ENCODE measurements at regions not wholly inside any gene's neighbourhood (a gene's known extent, or its start where the extent isn't known, plus 50 kb on each side); places are given as distances from the start of the nearest gene placed in this dataset.

DNA sequence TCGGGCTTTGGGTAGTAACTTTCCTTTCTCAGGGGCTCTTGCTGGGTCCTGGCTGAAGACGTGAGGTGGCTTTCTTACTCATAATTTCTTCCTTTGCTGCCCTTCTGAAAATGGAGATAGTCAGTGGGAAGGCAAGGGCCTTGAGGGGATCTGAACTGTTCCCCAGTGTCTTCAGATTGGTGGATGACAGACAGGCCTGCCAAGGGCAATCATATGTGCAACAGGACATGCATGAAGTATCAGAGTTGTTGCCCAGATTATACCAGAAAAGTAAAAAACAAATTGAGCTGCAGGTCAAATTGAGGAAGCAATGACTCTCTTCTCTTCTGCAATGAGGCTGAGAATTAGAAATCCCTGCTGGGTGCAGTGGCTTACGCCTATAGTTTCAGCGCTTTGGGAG, 71.6 kb upstream of the PAX1 start:
- dilution Hi-C loops (cut with HindIII; ENCODE audit: low sequenced_read_pairs, unreplicated experiment) = no loop called here
- Histone ChIP-seq H4K91ac (ENCODE audit: insufficient read depth, low read depth, low read length) (no peak overlapping the region), H3K9me1 (ENCODE audit: insufficient read depth, low read length) (no peaks in the 10 kb centered on the region), H2AK5ac (ENCODE audit: low read depth, low read length) (no peak overlapping the region), H3K14ac (replicated peaks; ENCODE audit: low read depth, low read length) (no peak overlapping the region), H3K36me3 (ENCODE audit: control insufficient read depth, insufficient read depth, low read length) (no peaks in the 10 kb centered on the region), H2BK20ac (ENCODE audit: low read depth, low read length) (no peak overlapping the region), H2AFZ (replicated peaks; ENCODE audit: low read length, poor library complexity) (no peak overlapping the region), H3K4me3 (ENCODE audit: insufficient read depth, low read depth, low read length) (no peak overlapping the region), H2AK9ac (replicated peaks; ENCODE audit: low read depth, low read length, poor library complexity) (no peak overlapping the region), H2BK15ac (ENCODE audit: low read depth, low read length) (no peak overlapping the region), H3K56ac (ENCODE audit: extremely low read depth, insufficient read depth, low read length) (no peak overlapping the region), H3K4me2 (ENCODE audit: low read depth, low read length) (no peak overlapping the region), H3K18ac (ENCODE audit: low read depth, low read length) (no peak overlapping the region), H2BK5ac (ENCODE audit: low read depth, low read length, poor library complexity, severe bottlenecking) (no peak overlapping the region), H4K20me1 (ENCODE audit: insufficient read depth, low read length) (no peaks in the 10 kb centered on the region), H3K79me1 (ENCODE audit: low read depth in 1 of 2, low read length in 2 of 2) (no peaks in the 10 kb centered on the region), H3K27ac (ENCODE audit: insufficient read depth, low read length) (no peak overlapping the region), H3K9me3 (ENCODE audit: control insufficient read depth, insufficient read depth, low read length) (peaks cover 20% of the 10 kb centered on the region), H3K4me1 (ENCODE audit: control insufficient read depth, insufficient read depth, low read length) (no peaks in the 10 kb centered on the region), H3K9ac (ENCODE audit: low read depth, low read length) (no peak overlapping the region), H4K8ac (ENCODE audit: low read depth in 2 of 2, low read length in 2 of 2) (no peak overlapping the region), H3K27me3 (ENCODE audit: control insufficient read depth, insufficient read depth, low read length) (no peaks in the 10 kb centered on the region), H3K23ac (ENCODE audit: low read depth, low read length) (no peak overlapping the region), H4K5ac (ENCODE audit: low read depth, low read length) (no peak overlapping the region), H3K4ac (ENCODE audit: low read depth, low read length) (no peak overlapping the region), H2BK120ac (ENCODE audit: low read depth, low read length) (no peak overlapping the region)
- no peak for ATAC-seq (ENCODE audit: low read depth)
- no peak for DNase-seq
- POLR2A ChIA-PET (ENCODE audit: unreplicated experiment) = no interaction called here
- intact Hi-C loops (cut with micrococcal nuclease) = no loop called here
- CTCF ChIA-PET = no interaction called here
- BruUV-seq (replicated peaks) = no TSS peak
- in situ Hi-C loops (cut with MboI; ENCODE audit: low sequenced_read_pairs) = no loop called here
- WGBS, 2 experiments (ENCODE audit: extremely low coverage in 2 of 2, insufficient read length in 1 of 2) = no CpG with 5 or more reads among the region's 4 CpGs
- no peak for TF ChIP-seq ELK1 (IDR thresholded peaks at IDR 0.05; ENCODE audit: borderline replicate concordance, low read depth, low read length)
- TF ChIP-seq, protein P1, sequence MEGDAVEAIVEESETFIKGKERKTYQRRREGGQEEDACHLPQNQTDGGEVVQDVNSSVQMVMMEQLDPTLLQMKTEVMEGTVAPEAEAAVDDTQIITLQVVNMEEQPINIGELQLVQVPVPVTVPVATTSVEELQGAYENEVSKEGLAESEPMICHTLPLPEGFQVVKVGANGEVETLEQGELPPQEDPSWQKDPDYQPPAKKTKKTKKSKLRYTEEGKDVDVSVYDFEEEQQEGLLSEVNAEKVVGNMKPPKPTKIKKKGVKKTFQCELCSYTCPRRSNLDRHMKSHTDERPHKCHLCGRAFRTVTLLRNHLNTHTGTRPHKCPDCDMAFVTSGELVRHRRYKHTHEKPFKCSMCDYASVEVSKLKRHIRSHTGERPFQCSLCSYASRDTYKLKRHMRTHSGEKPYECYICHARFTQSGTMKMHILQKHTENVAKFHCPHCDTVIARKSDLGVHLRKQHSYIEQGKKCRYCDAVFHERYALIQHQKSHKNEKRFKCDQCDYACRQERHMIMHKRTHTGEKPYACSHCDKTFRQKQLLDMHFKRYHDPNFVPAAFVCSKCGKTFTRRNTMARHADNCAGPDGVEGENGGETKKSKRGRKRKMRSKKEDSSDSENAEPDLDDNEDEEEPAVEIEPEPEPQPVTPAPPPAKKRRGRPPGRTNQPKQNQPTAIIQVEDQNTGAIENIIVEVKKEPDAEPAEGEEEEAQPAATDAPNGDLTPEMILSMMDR (conservative IDR thresholded peaks at IDR 0.05; ENCODE audit: low read depth, low read length) = no peak
- no peak for TF ChIP-seq RCOR1 (IDR thresholded peaks at IDR 0.05; ENCODE audit: insufficient replicate concordance, low read length)
- TF ChIP-seq BHLHE40 (IDR thresholded peaks at IDR 0.05; ENCODE audit: low read depth, low read length) = no peak
- TF ChIP-seq CEBPB (IDR thresholded peaks at IDR 0.05; ENCODE audit: low read depth, low read length) = no peak
- TF ChIP-seq USF2 (IDR thresholded peaks at IDR 0.05; ENCODE audit: low read depth, low read length) = no peak
- TF ChIP-seq SMC3 (IDR thresholded peaks at IDR 0.05; ENCODE audit: low read depth, low read length) = no peak

Data from IMR-90 (cell line).